Liver (tissue), 8 donors: ENCODE measurements at regions not wholly inside any gene's neighbourhood (a gene's known extent, or its start where the extent isn't known, plus 50 kb on each side); places are given as distances from the start of the nearest gene placed in this dataset.

Experiments used
- DNase-seq: peaks from one replicate; pipeline ENCODE4 v3.0.0-alpha.2; 2017; ENCODE audit warnings: low spot score
- H3K27ac ChIP-seq, 2 donors: one replicate each; pipeline ENCODE4 v1.7.0; 2013; ENCODE audit warnings: inconsistent platforms in 2 of 2, low read length in 2 of 2, control low read depth in 1 of 2, low read depth in 1 of 2, mild to moderate bottlenecking in 1 of 2
- H3K27me3 ChIP-seq, 4 donors: one replicate each; pipeline versions ENCODE4 v1.6.1 to v1.7.0; 2013; ENCODE audit warnings: low read length in 3 of 4, inconsistent platforms in 1 of 4, mild to moderate bottlenecking in 1 of 4, moderate library complexity in 1 of 4; ENCODE audit not compliant: control insufficient read depth in 4 of 4, insufficient read depth in 4 of 4
- H3K36me3 ChIP-seq, 4 donors: one replicate each; pipeline versions ENCODE4 v1.6.1 to v1.7.0; 2013; ENCODE audit warnings: low read length in 3 of 4, mild to moderate bottlenecking in 3 of 4, low read depth in 1 of 4, moderate library complexity in 1 of 4; ENCODE audit not compliant: control insufficient read depth in 4 of 4, insufficient read depth in 3 of 4
- H3K4me1 ChIP-seq, 4 donors: one replicate each; pipeline versions ENCODE4 v1.6.1 to v1.7.0; 2013; ENCODE audit warnings: low read length in 3 of 4, mild to moderate bottlenecking in 3 of 4, moderate library complexity in 1 of 4; ENCODE audit not compliant: control insufficient read depth in 4 of 4, insufficient read depth in 4 of 4
- H3K4me3 ChIP-seq, 3 donors: one replicate each; pipeline versions ENCODE4 v1.6.1 to v1.7.0; 2013; ENCODE audit warnings: low read length in 3 of 3, control low read depth in 1 of 3, low read depth in 1 of 3, mild to moderate bottlenecking in 1 of 3
- H3K9ac ChIP-seq, 2 donors: one replicate each; pipeline ENCODE4 v1.7.0; 2013; ENCODE audit warnings: low read length in 2 of 2, mild to moderate bottlenecking in 2 of 2, moderate library complexity in 2 of 2, control low read depth in 1 of 2, low read depth in 1 of 2
- H3K9me3 ChIP-seq, 4 donors: one replicate each; pipeline versions ENCODE4 v1.6.1 to v1.7.0; 2013; ENCODE audit warnings: low read length in 3 of 4; ENCODE audit not compliant: control insufficient read depth in 4 of 4
- EGR1 ChIP-seq, 2 donors: IDR thresholded peaks; 2 replicates each; pipeline ENCODE4 v1.6.1; 2016 to 2018; ENCODE audit warnings: antibody characterized with exemption in 2 of 2, low read depth in 2 of 2
- FOXA1 ChIP-seq: IDR thresholded peaks from 2 replicates; pipeline ENCODE4 v1.6.1; 2016; ENCODE audit warnings: antibody characterized with exemption
- FOXA2 ChIP-seq: IDR thresholded peaks from 2 replicates; pipeline ENCODE4 v1.6.1; 2016; ENCODE audit warnings: antibody characterized with exemption
- GABPA ChIP-seq, 2 donors: IDR thresholded peaks in 1 of 2; conservative IDR thresholded peaks in 1 of 2; 2 replicates each; pipeline ENCODE4 v1.6.1; 2016; ENCODE audit warnings: antibody characterized with exemption in 2 of 2, mild to moderate bottlenecking in 1 of 2, moderate library complexity in 1 of 2
- HNF4A ChIP-seq, 2 donors: conservative IDR thresholded peaks; 2 replicates each; pipeline ENCODE4 v1.6.1; 2016; ENCODE audit warnings: antibody characterized with exemption in 2 of 2, mild to moderate bottlenecking in 2 of 2
- HNF4G ChIP-seq: IDR thresholded peaks from 2 replicates; pipeline ENCODE4 v1.6.1; 2016; ENCODE audit warnings: antibody characterized with exemption
- JUND ChIP-seq, 2 donors: IDR thresholded peaks; 2 replicates each; pipeline ENCODE4 v1.6.1; 2016; ENCODE audit warnings: antibody characterized with exemption in 2 of 2
- NR2F2 ChIP-seq: IDR thresholded peaks from 2 replicates; pipeline ENCODE4 v1.6.1; 2016; ENCODE audit warnings: antibody characterized with exemption
- RAD21 ChIP-seq, 2 donors: IDR thresholded peaks; 2 replicates each; pipeline ENCODE4 v1.6.1; 2016; ENCODE audit warnings: antibody characterized with exemption in 2 of 2, mild to moderate bottlenecking in 2 of 2
- REST ChIP-seq: IDR thresholded peaks from 2 replicates; pipeline ENCODE4 v1.6.1; 2016; ENCODE audit warnings: antibody characterized with exemption, mild to moderate bottlenecking
- RXRA ChIP-seq, 2 donors: IDR thresholded peaks; 2 replicates each; pipeline ENCODE4 v1.6.1; 2017 to 2018; ENCODE audit warnings: antibody characterized with exemption in 2 of 2, mild to moderate bottlenecking in 1 of 2
- SP1 ChIP-seq: IDR thresholded peaks from 2 replicates; pipeline ENCODE4 v1.6.1; 2018; ENCODE audit warnings: antibody characterized with exemption, mild to moderate bottlenecking
- YY1 ChIP-seq: IDR thresholded peaks from 2 replicates; pipeline ENCODE4 v1.6.1; 2016; ENCODE audit warnings: antibody characterized with exemption, mild to moderate bottlenecking
- WGBS: extraction: QIAGEN DNeasy Blood & Tissue Kit; methylation state at CpG from one replicate; pipeline ENCODE4 v1.1.7; 2013; 5-methylcytosine and 5-hydroxymethylcytosine counted together
- TF ChIP-seq, protein P1 (sequence below): fragments of 150-350 bp; IDR thresholded peaks from 2 replicates; pipeline ENCODE4 v1.5.1; 2017; ENCODE audit warnings: improper control_type of control experiment, low read depth, low read length; ENCODE audit not compliant: missing input control
- TF ChIP-seq, protein P2 (sequence below): IDR thresholded peaks from 2 replicates; pipeline ENCODE4 v1.6.1; 2016; ENCODE audit warnings: antibody characterized with exemption
- donor health status: healthy.
- donor health status: healthy.
- donor health status: healthy.
- donor health status: healthy.
- donor health status: healthy.

GRCh38 chr18:76619261-76619620 lies 124.2 kb upstream of the ZNF516 start (continued):
- TF ChIP-seq, protein P1, sequence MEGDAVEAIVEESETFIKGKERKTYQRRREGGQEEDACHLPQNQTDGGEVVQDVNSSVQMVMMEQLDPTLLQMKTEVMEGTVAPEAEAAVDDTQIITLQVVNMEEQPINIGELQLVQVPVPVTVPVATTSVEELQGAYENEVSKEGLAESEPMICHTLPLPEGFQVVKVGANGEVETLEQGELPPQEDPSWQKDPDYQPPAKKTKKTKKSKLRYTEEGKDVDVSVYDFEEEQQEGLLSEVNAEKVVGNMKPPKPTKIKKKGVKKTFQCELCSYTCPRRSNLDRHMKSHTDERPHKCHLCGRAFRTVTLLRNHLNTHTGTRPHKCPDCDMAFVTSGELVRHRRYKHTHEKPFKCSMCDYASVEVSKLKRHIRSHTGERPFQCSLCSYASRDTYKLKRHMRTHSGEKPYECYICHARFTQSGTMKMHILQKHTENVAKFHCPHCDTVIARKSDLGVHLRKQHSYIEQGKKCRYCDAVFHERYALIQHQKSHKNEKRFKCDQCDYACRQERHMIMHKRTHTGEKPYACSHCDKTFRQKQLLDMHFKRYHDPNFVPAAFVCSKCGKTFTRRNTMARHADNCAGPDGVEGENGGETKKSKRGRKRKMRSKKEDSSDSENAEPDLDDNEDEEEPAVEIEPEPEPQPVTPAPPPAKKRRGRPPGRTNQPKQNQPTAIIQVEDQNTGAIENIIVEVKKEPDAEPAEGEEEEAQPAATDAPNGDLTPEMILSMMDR: no peak
- TF ChIP-seq JUND (IDR thresholded peaks at IDR 0.05) (peak in 1 of 2 donors; percentile 38), SP1 (no peak), RXRA (IDR thresholded peaks at IDR 0.05) (peak in 1 of 2 donors; percentile 78), RAD21 (IDR thresholded peaks at IDR 0.05) (peak in 1 of 2 donors; percentile 9), GABPA (IDR thresholded peaks at IDR 0.05 in 1 of 2, conservative IDR thresholded peaks at IDR 0.05 in 1 of 2) (peak in 1 of 2 donors; percentile 26), YY1 (peak; percentile 66), FOXA2 (peak; percentile 12), HNF4A (conservative IDR thresholded peaks at IDR 0.05) (peak; percentile 19 to 72)
- TF ChIP-seq, protein P2, sequence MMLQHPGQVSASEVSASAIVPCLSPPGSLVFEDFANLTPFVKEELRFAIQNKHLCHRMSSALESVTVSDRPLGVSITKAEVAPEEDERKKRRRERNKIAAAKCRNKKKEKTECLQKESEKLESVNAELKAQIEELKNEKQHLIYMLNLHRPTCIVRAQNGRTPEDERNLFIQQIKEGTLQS: no peak

DNA sequence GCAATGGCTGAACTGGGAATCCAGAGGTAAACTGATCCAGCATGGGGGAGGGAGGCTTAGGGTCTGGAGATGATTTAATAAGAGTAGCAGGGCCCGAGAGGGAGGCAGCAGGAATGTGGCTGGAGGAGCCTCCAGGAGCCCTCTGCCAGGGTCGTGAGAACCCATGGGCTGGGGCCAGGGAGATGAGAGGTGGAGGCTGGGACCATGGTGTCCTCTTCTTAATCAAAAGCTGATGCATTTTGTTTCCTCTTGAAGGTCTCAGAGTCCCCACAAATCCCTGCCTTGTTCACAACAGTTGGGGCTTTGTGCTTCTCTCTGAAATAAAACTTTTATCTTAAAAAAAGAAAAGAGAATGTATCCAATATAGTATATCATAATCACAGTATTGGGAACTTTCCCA lies 123.7 kb upstream of the ZNF516 start:
- 91% methylated on average over 2 of the region's 2 CpGs for WGBS
- TF ChIP-seq RAD21 (IDR thresholded peaks at IDR 0.05) (no peak), NR2F2 (no peak), SP1 (no peak), RXRA (IDR thresholded peaks at IDR 0.05) (no peak), EGR1 (IDR thresholded peaks at IDR 0.05; ENCODE audit: low read depth in 2 of 2) (no peak), FOXA2 (no peak), REST (no peak), HNF4G (no peak), FOXA1 (no peak), HNF4A (conservative IDR thresholded peaks at IDR 0.05) (no peak)
- TF ChIP-seq, protein P1: no peak
- H3K9ac ChIP-seq: no peak overlapping the region
- no peak overlapping the region for H3K4me3 ChIP-seq
- peaks cover 2 to 44% (median 33%) of the 10 kb centered on the region in 4 donors for H3K4me1 ChIP-seq
- no peaks in the 10 kb centered on the region for H3K9me3 ChIP-seq
- no peaks in the 10 kb centered on the region for H3K27me3 ChIP-seq
- DNase-seq: no peak
- H3K36me3 ChIP-seq: no peaks in the 10 kb centered on the region
- peak overlapping the region; percentile 66 to 70 for H3K27ac ChIP-seq
